GM21367 (cell line): ENCODE measurements at regions not wholly inside any gene's neighbourhood (a gene's known extent, or its start where the extent isn't known, plus 50 kb on each side); places are given as distances from the start of the nearest gene placed in this dataset.

ENCODE experiments used
- ATAC-seq: cut with Tn5 transposase; IDR thresholded peaks from one replicate; pipeline ENCODE4 v1.9.1; 2021; ENCODE audit not compliant: unreplicated experiment

DNA sequence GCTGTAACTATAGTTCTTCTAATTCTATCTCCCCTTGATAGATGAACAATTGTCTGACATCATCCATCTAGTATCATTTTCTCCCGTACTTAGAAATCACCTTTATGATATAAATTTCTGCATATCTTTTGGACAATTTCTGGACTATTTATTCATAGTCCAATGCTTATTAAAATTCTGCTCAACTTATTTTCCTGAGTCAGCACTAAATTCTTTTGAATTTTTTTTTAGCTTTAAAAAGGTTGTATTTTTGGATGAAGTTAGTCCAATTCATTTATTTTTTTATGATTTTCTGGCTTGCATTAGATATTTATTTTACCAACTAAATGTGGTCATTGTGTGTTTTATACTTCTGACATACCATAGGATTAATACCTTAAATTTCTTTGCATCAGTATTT lies 538.5 kb upstream of the DCC start:
- ATAC-seq: no peak

DNA sequence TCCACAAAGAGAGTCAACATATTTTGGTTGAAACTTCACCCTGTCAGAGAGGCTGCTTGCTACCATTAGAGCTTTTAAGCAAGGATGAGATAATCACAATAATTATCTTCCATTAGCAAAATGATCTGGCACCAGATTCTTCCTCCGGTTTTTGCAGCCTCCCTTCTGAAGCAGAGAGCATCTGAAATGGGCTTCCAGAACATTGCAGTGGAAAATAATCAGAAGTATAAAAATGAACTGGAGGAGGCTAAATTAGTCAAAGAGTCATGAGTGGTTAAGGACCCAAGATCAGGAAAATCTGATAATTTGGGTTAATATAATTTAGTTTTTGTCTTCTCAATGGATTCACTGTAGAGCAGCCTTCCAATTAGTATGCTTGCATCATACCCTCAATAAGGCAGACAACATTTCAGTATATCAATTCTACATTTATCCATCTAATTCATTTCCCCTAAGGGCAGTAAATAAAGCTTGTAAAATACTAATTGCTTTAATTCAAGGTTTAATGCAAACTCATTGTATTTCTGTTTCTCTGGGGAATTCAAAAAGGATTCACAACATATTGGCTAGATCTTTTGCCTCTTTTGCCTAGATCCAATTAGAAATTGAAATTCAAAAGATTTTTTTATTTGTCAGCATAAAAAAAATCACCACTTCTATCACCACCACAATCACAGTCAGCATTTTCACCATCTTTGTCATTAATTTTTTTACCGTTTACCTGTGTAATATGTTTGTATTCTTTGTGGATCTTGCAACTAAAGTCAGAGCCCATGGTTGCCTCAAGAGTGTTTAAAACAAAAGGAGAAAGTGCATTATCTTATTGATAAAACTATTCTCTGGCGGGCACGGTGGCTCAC lies 537.2 kb upstream of the DCC start:
- no peak for ATAC-seq

DNA sequence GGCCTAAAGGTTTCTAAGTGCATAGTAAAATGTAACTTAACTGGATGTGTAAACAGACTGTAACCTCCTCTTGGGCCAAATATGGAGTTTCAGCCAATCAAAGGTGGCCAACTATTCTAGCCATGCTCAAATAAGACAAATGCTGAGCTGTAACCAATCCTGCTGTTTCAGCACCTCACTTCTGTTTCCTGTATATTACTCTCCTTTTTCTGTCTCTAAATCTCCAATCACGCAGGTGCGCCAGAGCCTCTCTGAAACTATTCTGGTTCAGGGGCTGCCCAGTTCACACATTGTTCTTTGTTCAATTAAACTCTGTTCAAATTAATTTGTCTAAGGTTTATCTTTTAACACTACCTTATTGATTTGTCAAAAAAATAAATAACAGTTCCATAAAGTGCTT lies 532.7 kb upstream of the DCC start:
- no peak for ATAC-seq

DNA sequence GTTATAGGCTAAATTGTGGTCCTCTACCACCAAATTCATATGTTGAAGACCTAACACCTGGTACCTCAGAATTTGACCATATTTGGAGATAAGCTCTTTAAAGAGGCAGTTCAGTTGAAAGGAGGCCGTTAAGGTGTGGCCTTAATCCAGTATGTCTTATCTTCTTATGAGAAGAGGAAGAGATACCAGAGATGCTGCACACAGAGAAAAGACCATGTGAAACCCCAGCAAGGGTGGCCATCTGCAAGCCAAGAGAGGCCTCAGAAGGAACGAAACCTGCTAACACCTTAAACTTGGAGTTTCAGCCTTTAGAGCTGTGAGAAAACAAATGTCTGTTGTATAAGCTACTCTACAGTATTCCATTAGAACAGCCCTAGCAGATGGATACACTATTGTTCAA lies 528.1 kb upstream of the DCC start:
- ATAC-seq: no peak

DNA sequence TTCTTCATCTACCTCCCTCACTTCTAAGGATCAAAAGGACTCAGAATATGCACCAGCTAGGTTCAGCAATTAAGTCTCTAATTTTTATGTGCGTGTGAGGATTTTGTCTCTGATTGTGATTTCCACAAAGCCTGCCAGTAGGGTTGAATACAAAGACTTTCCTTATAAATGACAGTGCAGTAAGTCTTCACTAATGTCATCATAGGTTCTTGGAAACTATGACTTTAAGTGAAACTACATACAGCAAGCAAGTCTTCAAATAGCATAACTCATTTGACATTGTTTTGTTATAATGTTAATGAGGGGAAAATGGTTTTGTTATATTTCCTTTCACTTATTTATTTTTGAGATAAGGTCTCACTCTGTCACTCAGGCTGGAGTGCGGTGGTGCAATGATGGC lies 526.3 kb upstream of the DCC start:
- no peak for ATAC-seq

DNA sequence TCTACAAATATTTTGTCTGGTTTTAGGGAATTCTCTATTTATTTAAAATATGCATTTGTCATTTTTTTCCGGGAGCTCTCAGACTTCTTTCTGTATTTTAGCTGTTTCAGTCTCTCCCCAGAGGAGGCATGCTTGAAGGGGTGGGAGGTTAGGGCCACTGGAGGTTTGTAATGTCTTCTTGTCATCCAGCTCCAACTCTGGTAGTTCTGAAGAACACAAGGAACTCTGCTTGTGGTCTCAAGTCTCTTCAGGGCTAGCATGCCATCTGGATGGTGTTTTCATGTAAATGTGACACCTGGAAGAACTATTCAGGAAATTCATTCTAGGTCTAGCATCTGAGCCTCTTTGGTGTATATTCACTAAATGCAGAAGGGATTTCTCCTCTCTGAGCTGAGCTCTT lies 518.4 kb upstream of the DCC start:
- ATAC-seq: no peak

DNA sequence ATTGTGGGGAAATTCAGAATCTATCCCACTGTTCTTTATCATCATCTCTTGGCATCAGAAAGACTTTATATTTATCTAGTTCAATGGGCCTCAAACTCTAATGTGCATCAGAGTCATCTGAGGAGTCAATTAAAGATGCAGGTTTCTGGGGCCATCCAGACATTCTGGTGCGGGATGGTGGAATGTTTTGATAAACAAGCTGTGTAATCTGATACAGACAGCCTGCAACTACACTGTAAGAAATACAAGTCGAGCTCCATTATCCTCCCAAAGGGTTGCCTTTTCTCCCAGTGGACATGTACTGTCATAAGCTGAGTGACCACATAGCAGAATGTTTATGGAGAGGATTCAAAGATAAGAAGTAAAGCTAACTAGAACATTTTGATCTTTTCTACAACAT lies 515.3 kb upstream of the DCC start:
- no peak for ATAC-seq

DNA sequence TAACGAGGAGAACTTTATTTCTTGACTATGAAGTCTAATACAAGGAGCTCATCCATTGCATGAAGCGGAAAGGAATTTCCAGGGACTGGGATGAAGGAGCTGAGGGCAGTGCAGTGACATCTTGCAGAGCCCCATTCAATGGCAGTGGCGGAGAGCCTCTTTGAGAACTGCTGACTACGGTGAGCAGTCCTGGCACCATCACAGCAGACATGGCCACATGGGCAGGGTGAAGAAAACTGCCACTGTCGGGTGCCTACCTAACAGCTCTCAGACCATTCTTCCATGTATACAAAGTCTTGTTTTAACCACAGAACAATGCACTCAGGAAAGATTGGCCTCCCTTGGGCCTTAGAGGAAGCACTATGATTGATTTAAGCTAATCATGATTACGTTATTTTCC lies 506.1 kb upstream of the DCC start:
- no peak for ATAC-seq

DNA sequence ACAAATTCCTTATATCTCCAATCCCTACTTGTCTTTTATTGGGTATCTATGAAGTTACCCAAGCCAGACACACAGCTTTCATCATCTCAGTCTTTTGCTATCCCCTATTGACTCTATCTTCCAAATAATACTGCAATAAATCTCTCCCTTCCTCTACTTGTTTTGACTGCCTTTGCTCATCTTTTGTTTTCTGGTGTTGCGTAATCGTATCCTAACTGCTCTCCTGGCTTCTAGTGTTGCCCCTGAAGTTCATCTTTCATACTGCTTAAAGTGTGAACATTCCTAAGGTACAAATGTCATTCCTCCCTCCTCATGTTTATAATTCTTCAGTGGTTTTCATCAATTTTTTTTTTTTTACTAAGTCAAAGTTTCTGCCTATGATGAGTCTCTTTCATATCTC lies 491.3 kb upstream of the DCC start:
- no peak for ATAC-seq

DNA sequence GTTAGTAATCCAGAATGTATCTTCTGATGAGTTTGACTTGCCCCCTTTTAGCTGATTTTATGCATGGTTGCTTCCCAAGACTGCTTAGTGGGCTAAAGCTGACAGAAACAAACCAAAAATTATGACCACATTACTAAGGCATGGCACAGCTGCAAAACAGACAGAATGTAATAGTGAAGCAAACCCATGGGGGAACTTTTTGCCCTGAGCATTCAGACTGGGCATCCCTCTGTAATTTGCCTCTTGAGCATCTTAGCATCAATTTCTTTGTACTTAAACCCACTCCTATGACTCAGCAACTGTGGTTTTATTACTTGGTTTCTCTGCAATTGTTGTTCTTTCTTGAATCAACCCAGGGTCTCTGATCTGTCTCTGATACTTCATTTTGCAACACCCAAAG lies 487.3 kb upstream of the DCC start:
- ATAC-seq: no peak

DNA sequence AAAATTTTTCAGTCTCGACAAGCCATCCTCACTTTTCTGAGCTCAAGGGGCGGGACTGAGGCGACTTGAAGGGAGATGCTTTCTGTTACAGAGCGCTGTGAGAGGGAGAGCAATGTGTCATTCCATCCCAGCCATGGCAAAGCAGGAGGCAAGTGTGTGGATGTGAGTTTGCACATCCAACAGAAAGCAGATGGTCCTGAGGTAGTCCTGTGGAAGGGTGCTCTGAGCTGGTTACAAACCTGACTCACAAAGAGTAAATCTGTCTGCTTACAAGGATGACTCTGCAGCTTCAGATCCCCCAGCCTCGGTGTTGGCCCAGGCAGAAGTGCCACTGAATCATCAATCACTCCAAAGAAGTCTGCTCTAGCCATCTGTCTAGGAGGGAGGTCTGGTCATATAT lies 482.0 kb upstream of the DCC start:
- ATAC-seq: no peak

DNA sequence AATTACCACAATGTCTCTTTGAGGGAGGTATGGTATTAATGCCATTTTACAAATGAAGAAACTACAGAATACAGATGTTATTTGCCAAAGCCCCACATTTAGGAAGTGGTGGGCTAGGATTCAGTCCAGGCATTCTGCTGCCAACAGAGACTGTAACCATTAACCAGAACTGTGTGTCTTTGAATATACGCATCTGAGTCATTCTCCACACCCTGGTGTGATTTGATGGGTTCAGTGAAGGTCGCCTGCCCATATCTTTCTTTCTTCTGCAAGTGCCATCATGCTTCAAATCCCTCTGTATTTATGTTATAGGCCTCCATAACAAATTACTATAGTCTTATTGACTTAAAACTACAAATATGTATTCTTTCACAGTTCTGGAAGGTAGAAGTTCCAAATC lies 479.0 kb upstream of the DCC start:
- ATAC-seq: no peak

DNA sequence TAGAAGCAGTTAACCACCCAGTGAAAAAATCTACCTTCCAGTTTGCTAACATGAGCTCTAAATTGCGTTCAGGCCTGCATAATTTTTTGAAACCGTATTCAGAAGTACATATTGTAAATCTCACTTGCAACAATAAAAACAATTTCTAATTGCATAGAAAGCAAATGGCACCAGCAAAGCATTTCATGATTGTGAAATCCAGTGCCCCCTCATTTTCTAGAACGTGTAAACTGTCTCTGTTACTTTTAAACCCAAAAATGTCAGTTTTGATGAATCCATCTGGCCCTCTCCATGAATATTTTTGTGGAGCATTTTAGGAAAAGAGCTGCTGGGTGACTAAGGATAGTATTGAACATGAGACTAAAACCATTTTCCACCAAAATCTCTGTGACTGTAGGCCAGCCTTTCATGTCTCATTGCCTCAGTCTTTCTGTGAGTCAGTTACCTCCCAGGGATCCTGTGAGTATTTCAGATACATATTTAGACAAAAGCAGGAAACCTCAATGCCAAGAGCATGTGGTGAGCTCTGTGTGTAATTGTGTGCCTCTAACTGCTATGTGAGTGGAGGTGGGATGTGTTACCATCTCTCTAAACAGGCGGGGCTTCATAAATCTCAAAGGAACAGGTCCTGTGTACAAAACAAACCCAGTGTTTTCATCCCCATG lies 477.8 kb upstream of the DCC start:
- ATAC-seq: no peak

DNA sequence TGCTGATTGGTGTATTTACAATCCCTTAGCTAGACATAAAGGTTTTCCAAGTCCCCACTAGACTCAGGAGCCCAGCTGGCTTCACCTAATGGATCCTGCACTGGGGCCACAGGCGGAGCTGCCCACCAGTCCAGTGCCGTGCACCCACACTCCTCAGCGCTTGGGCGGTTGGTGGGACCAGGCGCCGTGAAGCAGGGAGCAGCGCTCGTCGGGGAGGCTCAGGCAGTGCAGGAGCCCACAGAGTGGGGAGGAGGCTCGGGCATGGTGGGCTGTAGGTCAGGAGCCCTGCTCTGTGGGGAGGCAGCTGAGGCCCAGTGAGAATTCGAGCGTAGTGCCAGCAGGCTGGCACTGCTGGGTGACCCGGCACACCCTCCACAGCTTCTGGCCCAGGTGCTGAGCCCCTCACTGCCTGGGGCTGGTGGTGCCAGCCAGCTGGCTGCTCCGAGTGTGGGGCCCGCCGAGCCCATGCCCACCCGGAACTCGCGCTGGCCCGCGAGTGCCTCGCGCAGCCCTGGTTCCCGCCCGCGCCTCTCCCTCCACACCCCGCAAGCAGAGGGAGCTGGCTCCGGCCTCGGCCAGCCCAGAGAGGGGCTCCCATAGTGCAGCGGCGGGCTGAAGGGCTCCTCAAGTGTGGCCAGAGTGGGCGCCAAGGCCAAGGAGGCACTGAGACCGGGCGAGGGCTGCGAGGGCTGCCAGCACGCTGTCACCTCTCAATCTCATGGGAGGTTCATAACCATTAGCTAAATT lies 475.6 kb upstream of the DCC start:
- no peak for ATAC-seq

DNA sequence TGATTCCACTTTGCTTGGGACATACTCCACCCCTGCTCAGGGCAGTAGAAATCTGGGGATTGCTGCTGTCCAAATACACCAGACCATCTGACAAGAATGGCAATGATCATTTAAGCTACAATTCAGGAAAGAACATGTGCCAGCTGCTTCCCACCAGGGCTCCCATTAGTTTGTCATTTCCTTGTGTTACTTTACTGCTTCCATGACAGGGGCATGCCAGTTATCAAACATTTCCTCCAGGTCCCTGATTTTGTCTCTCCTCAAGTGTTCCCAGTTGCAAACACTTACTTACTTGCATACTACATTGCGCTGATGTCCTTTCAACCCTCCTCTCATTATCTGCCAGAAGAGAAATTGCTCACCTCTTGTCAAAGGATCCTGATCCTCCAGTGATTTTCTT lies 474.5 kb upstream of the DCC start:
- ATAC-seq: no peak

DNA sequence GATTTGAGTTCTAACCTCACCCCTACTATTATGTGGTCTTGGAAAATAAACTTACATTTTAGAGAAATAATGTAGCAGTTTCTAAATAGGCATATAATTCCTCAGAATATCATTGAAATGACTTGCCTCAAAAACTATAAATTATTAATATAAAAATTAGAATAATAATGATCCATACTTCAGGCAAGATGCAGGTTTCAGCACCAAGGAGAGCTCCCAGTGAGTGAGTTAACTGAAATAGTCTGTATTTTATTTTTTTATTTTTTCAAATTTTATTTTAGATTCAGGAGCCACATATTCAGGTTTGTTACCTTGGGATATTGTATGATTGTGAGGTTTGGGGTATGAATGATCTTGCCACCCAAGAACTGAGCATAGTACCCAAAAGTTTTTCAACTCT lies 472.2 kb upstream of the DCC start:
- no peak for ATAC-seq

DNA sequence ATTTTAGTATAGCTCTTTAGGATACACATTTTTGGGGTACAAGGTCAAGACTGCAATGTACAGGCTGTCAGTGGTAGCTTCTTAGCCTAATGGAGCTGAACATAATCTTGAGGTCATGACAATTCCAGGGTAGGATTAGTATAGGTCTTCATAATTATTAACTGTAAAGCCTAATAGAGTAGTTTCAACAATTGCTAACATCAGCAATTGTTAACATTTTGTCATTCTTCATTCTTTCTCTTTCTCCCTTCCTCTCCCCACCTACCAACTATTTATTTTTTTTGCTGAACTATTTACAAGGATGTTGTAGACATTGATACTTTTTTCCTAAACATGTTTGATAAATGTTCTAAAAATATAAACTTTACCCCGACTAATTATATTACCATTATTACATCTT lies 461.3 kb upstream of the DCC start:
- no peak for ATAC-seq

DNA sequence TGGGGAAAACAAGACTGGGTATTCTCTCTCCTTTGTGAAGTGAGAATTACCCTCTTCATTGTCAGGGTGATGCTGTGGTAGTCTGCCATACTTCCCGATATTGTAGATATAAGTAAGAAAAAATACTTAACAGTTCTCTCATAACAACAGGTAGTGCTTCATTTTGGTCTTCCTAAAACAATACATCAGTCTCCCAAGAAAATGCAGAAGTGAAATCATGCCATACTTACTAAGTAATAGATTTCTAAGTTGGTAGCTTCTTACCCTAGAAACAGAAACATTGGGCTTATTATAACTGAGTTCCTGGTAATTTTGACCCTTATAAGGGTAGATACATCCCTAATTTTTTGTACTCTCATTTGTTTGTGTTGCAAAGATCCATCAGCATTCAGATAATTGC lies 460.7 kb upstream of the DCC start:
- ATAC-seq: no peak

DNA sequence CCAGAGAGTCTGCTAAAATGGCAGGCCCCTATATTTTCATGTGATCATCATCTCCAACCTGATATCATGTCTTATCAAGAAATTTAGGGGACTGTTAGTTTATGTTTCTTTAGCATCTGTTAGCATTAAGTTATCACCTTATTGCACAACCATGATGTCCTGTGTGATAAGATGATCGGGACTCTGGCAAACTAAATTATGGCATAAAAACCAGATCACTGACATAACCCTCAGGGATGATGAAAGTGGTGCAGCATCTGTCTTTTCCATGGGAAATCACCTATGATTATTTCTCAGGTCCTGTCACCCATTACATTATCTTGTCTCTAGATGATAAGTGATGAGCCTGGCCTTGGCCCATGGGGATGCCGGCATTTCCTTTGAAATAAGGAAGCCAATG lies 458.6 kb upstream of the DCC start:
- ATAC-seq: no peak

DNA sequence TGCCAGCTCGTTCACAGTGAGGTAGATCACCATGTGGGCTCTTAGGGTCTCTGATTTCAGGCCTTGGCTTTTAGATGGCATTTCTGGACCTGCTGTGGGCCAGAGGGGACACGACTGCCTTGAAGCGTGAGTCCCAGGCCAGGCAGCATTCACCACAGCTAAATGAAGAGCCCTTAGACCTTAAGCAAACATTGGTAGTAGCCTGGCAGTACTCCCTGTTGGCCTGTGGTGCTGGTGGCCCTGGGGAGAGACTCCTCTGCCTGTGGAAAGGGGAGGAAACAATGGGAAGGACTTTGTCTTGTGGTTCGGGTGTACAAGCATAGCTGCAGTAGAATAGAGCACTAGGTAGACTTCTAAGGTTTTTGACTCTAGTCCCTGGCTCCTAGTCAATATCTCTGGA lies 456.0 kb upstream of the DCC start:
- no peak for ATAC-seq

DNA sequence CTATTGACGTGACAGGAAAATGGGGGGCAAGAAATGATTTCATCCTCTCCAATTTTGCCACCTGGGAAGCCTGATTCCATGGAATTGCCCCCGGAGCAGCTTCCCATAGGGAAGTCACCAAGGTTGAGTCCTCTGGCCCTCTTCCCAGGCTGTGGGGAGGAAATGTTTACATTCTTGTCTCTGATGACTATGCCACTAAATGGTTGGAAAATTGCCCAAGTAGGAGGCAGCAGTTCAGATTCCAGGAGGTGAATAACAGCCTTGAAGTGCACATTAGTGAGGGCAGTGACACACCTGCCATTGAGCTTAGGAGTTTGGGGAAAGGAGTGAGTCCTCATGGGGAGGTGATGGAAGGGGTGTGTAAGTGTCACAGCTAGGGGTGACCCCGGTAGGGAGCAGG lies 449.2 kb upstream of the DCC start:
- no peak for ATAC-seq

DNA sequence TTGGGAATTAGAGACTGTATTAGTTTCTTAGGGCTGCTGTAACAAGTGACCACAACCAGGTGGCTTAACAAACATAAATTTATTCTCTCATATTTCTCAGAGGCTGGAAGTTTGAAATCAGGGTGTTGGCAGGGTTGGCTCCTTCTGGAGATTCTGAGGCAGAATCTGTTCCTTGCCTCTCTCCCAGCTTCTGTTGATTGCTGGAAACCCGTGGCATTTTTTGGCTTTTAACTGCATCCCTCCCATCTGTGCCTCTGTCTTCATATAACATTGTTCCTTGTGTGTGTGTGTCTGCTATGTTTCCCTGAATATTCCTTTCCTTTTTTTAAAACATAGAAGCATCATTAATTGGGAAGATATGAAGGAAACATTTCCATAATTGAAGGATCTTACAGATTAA lies 448.1 kb upstream of the DCC start:
- no peak for ATAC-seq
